Ovary (tissue), 7 donors: ENCODE measurements at regions not wholly inside any gene's neighbourhood (a gene's known extent, or its start where the extent isn't known, plus 50 kb on each side); places are given as distances from the start of the nearest gene placed in this dataset.

Experiments
- DNase-seq, 5 donors: peaks; one replicate each; pipeline ENCODE4 v3.0.0-alpha.2; 2019 to 2020
- H3K27ac ChIP-seq, 2 donors: fragments of 200-600 bp; one replicate each; pipeline versions ENCODE4 v1.5.1 to v1.8.0; 2019 to 2022
- H3K27me3 ChIP-seq: fragments of 200-600 bp; one replicate; pipeline ENCODE4 v1.8.0; 2022
- H3K36me3 ChIP-seq: fragments of 200-600 bp; sonication (generic); one replicate; pipeline ENCODE4 v1.5.1; 2019
- H3K4me1 ChIP-seq: one replicate; pipeline ENCODE4 v1.8.1; 2013; ENCODE audit warnings: mild to moderate bottlenecking, moderate library complexity; ENCODE audit not compliant: insufficient read depth
- H3K4me3 ChIP-seq: fragments of 200-600 bp; sonication (generic); one replicate; pipeline ENCODE4 v1.5.1; 2017
- H3K9me3 ChIP-seq, 2 donors: fragments of 200-600 bp in 1 of 2; sonication (generic) in 1 of 2; one replicate each; pipeline versions ENCODE4 v1.5.1 to v1.8.1; 2013 to 2019; ENCODE audit warnings: mild to moderate bottlenecking in 1 of 2, moderate library complexity in 1 of 2
- CTCF ChIP-seq, 3 donors: fragments of 450-650 bp in 2 of 3; fragments of 200-600 bp in 1 of 3; IDR thresholded peaks; one replicate each; pipeline versions ENCODE4 v1.5.1 to v1.8.0; 2016 to 2022; ENCODE audit warnings: antibody characterized with exemption in 3 of 3, mild to moderate bottlenecking in 1 of 3
- EP300 ChIP-seq: sonication (generic); formaldehyde crosslinking; IDR thresholded peaks from one replicate; pipeline ENCODE4 v1.6.1; 2017; ENCODE audit warnings: antibody characterized with exemption
- POLR2A ChIP-seq: fragments of 450-650 bp; IDR thresholded peaks from one replicate; pipeline ENCODE4 v1.6.1; 2017; ENCODE audit warnings: antibody characterized with exemption, mild to moderate bottlenecking, moderate library complexity
- WGBS, 3 donors: extraction: QIAGEN DNeasy Blood & Tissue Kit in 1 of 3; methylation state at CpG; one replicate each; pipeline versions ENCODE4 v1.1.5 to v1.1.7; 2013 to 2017; 5-methylcytosine and 5-hydroxymethylcytosine counted together
- intact Hi-C, 4 donors: fragments of 100-400 bp; cut with DNase I; formaldehyde crosslinking; loops; one replicate each; pipeline versions ENCODE4 v1.11.0 to v1.15.1; 2022 to 2023
- donor health status: DM: no; HTN: no; CAD: no; lungs with moderate emphysema.
- donor health status: DM: no; HTN: no; CAD: no.
- donor health status: Bipolar disorder and iron deficiency.
- donor health status: DM: no; HTN: no; CAD: no.
- donor health status: DM: yes; HTN: yes; CAD: no.

DNA sequence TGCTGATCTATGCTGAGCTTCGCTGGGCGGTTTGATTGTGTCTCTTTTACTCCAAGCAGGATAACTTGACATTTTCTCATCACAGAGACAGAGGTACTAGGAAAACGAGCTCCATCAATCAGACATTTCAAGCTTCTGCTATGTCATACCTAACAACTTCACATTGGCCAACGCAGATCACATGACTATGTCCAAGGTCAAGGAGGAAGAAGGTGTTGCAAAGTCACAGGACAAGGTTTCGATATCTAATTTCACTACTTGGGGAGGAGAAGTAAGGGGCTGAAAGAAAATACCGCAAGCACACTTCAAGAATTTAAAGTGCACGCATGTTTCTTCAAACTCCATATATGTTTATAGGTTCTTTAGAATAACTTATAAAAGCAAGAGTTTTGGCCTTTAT is 425.8 kb downstream of the CHL1 start:
- 95 to 97% (median 97%) methylated on average over 7 of the region's 7 CpGs for WGBS, 3 donors
- Histone ChIP-seq H3K27me3 (no peaks in the 10 kb centered on the region), H3K36me3 (no peaks in the 10 kb centered on the region), H3K9me3 (no peaks in the 10 kb centered on the region), H3K4me3 (no peak overlapping the region), H3K4me1 (no peaks in the 10 kb centered on the region), H3K27ac (no peak overlapping the region)
- TF ChIP-seq EP300 = no peak
- TF ChIP-seq CTCF (IDR thresholded peaks at IDR 0.05) = no peak
- no peak for DNase-seq
- intact Hi-C loops = no loop called here

DNA sequence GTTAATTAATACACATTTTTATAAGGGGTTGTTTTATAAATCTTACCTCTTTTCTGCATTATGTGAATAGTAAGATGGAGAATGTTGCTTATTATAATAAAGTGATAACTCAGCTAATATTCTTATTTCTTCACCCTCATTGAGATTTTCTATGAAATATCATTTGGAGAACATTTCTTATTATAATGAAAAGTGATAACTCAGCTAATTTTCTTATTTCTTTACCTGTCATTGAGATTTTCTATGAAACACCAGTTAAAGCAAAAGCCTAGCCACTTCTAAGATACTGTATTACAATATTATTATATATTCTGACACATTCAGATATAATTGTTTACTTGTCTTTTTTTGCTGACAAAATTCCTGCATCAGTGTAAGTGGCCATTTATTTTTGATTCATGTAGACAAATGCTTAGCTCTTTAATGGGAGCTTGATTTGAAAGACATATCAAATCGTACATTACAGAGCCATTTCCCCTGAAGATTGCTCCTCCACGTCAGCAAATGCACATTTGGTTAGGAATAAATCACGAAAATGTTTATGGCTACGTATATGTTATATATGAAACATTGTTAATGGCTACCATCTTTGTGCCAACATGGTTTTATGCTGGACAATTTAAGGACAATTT is 427.5 kb downstream of the CHL1 start:
- Histone ChIP-seq H3K27ac (no peak overlapping the region), H3K36me3 (no peaks in the 10 kb centered on the region), H3K4me3 (no peak overlapping the region), H3K4me1 (no peaks in the 10 kb centered on the region), H3K9me3 (no peaks in the 10 kb centered on the region), H3K27me3 (no peaks in the 10 kb centered on the region)
- no peak for DNase-seq
- intact Hi-C loops = no loop called here
- no peak for TF ChIP-seq CTCF (IDR thresholded peaks at IDR 0.05)
- no peak for TF ChIP-seq EP300
- TF ChIP-seq POLR2A = no peak
- WGBS, 3 donors = 87 to 91% (median 90%) methylated on average over 4 of the region's 4 CpGs

DNA sequence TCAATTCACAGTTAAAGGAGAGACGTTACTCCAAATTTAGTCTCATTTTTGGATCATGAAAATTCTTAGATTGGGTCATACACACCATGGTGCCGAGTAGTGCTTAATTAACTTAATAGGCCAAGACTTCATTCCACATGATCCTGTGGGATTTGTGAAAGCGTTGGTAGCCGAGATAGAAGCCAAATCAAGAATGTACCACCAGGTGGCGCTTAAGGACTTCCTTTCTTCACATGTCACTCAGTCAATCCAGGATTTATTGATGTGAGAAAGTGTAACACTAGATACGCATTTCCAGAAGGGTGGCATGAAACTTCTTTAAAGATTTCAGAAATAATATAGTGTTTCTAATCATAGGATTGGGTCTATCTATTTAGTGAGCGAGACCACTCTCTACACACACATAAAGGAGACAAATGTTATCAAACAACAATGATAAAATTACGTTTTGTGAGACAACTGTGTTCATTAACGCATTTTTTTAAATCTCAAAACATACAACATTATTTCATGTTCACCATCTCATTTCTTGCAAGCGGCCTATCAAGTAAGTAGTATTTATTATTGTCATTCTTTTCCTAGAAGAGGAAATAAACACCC is 436.1 kb downstream of the CHL1 start:
- no peaks in the 10 kb centered on the region for H3K4me1 ChIP-seq
- intact Hi-C loops = no loop called here
- no peak overlapping the region for H3K4me3 ChIP-seq
- no peak overlapping the region for H3K27ac ChIP-seq
- no peaks in the 10 kb centered on the region for H3K27me3 ChIP-seq
- H3K36me3 ChIP-seq = no peaks in the 10 kb centered on the region
- DNase-seq = no peak
- H3K9me3 ChIP-seq = no peaks in the 10 kb centered on the region
- TF ChIP-seq CTCF (IDR thresholded peaks at IDR 0.05) (no peak), POLR2A (no peak), EP300 (no peak)
- 20 to 37% (median 20%) methylated on average over 10 of the region's 10 CpGs for WGBS, 3 donors

- no peaks in the 10 kb centered on the region for H3K4me1 ChIP-seq
- H3K27ac ChIP-seq = no peak overlapping the region
- no peaks in the 10 kb centered on the region for H3K36me3 ChIP-seq
- no peaks in the 10 kb centered on the region for H3K27me3 ChIP-seq
- no peaks in the 10 kb centered on the region for H3K9me3 ChIP-seq
- no peak for DNase-seq
- no peak overlapping the region for H3K4me3 ChIP-seq
- intact Hi-C loops = no loop called here
- TF ChIP-seq EP300 (no peak), CTCF (IDR thresholded peaks at IDR 0.05) (no peak), POLR2A (no peak)
These were observed 437.9 kb downstream of the CHL1 start for GRCh38 chr3:634511-634910.
